ENCODE measurements at regions not wholly inside any gene's neighbourhood (a gene's known extent, or its start where the extent isn't known, plus 50 kb on each side); places are given as distances from the start of the nearest gene placed in this dataset.

DNA sequence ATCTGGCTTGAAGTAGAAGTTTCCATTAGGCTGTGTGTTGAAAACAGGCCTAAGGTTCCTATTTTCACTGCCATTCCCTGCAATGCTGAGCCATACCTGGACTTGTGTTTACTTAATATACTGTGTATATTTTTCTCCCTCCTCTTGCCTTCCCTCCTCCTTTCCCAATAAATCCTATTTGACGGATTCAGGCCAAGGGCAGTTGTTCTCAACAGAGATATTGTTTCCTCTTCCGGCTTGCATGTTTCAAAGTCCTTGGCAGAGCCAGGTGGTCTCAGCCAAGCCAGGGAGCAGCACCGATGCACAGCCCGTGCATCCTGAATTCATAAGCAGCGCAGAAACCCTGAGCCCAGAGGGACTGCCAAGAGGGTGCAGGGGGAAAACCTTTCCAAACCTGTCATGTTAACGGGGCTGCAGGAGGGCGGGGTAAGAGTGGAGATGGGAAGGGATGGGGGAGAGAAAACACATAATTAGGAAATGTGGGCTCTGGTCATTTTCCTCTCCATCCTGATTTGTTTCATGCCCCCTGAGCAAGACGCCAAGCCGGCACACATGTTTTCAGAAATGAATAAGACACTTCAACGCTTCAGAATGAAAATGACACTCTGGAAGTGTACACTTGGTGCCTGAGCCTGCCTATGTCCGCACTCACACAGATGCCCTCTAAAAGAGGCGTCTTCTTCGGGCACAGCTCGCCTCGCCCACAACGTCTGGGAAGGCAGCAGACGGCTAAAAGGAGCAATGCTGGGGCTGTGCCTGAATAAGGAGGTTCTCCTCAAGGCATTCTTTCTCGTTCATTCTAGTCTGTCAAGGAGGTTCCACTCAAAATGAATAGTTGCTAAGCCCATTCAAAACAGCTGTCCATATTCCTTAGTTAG, 149.3 kb upstream of the UBL3 start:
- no peak for DNase-seq (ENCODE audit: low read depth)

DNA sequence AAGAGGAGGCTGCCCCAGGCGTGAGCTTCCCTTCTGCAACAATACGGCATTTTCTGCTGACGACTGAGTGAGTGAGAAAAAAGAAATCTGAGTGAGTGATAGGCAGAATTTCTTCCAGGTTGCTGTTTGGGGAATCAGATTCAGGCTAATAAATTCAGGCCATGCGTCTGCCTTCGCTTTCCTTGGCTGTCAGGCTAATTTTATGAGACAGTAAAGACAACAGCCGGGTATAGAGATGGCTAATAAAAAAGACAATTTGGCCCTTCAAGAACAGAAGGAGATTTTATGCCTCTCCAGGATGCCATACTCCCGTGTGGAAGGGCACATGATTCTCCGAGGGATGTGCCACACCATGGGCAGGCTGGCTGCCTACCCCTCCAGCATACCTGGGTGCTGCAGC, 145.9 kb upstream of the UBL3 start:
- no peak for DNase-seq (ENCODE audit: low read depth)

DNA sequence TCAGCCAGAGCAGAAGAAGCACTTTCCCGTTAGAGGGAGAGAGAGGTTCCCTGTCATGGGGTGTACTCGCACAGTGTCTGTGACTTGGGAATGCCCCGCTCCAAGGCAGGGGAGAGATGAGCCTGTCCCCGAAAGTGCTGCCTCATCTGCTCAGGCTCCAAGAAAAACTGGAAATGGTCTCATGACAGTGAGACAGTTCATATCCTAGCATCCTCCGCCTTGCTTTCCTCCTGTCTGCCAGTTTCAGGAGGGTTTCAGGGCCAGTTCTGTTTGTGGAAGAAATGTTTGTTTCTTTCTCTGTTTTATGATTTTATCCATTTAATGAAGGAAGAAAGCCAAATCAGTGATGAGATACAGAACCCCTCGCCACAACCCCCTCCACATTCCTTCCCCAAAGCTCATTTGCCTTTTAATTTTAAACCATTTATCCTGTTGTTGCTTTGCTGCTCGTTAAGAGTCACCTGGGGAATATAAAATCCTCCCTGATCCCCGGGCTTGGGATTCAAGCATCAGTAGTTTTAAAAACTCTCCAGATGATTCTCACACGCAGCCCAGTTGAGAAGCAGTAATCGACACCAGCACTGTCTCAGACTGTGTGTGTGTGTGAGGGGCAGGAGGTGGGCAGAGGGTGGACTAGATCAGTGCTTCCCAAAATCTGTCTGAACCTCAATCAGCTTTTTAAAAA, 144.6 kb upstream of the UBL3 start:
- no peak for DNase-seq (ENCODE audit: low read depth)

DNA sequence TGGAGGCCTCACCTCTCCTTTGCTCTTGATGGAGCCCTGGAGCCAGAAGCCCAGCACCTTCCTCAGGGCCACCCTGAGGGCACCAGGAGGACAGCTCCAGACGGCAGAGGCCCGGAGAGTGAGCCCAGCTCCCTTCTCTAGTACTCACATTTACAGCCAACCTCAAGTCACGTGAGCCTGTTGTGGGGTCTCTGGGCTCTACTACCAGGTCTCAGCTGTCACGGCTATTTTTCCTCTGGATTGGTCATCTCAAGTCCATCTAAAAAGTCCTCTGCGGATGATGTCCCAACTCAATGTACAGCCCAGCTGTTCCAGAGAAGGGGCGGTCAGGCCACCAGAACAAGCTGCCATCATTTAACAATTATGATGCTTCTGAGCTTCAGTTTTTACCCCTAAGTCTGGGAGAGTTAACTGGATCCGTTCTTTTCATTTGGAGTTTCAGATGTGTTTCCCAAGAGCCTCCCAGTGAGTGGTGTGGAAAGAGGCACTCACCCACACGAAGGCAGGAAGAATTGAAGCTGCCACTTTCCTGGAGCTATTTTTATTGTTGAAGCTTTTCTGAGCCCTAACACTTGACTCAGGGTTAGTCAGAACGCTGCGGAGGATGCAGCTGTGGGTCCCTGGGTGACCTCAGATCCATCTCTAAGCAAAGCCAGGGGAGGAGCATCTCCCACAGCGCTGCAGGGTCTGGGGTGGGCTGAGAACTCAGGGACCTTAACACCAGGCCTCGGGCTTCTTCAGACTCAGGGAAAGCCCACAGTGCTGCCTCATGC, 143.5 kb upstream of the UBL3 start:
- no peak for DNase-seq (ENCODE audit: low read depth)

DNA sequence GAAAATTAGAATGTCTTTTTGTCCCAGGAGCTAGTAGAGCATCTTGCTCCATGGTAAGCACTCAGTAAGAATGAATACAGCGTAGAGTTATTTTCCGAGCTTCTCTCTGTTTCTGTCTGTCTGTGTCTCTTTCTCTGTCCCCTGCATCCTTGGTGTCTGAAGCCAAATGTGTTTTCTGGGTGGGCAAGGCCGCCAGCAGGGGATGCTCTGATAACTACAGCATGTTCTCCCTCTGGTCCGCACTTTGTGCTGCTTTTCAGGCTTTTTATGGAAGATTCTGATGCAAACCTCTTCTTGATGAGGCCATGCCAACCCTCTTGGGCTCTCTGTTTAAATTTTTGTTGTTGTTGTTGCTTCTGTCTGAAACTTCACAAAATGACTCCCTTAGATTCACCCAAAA, 142.8 kb upstream of the UBL3 start:
- DNase-seq (ENCODE audit: low read depth), result no peak

DNA sequence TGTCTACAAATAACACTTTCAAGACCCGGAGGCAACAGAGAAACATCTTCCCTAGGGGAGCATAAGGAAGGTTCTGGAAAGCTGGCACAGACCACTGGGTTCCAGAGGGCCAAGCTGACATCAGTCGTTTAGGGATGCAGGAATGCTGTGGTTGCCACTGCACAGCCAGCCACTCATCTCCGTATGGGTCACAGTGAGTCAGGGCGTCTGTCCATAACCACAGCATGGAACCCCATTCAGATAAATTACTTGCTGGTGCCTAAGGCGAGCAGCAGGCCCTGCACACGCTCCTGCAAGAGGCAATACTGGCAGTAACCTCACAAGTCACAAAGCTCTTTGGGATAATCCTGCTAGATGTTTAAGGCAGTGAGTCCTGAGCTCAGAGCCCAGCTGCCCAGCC, 140.9 kb upstream of the UBL3 start:
- no peak for DNase-seq (ENCODE audit: low read depth)

DNA sequence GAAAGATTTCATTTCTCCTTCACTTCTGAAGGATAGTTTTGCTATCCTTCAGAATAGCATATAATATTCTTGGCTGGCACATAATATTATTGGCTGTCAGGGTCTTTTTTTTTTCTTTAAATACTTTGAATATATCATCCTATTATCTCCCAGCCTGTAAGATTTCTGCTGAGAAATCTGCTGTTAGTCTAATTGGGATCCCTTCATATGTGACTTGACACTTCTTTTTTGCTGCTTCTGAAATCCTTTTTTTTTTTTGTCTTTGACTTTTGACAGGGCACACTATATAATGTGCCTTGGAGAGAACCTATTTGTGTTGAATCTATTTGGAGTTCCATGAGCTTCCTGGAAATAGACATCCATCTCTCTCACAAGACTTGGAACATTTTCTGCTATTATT, 136.9 kb upstream of the UBL3 start:
- no peak for DNase-seq (ENCODE audit: low read depth)

DNA sequence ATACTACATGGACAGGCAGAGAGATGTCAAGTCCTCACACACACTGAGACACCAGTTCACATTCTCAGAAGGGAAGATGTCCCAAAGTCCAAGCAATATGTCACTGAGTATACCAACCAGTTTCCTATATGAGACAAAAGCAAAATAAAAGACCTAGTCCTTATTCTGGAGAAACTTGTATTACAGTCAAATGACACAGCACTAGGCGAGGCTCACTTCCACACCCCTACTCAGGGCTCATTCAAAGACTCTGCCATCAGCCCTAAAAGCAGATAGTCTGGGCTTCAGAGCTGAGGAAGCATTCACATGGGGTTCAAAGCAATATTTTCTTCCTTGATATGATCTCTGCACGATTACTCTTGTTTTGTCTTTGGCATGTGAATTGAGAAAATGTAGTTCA, 129.9 kb upstream of the UBL3 start:
- no peak for DNase-seq (ENCODE audit: low read depth)

DNA sequence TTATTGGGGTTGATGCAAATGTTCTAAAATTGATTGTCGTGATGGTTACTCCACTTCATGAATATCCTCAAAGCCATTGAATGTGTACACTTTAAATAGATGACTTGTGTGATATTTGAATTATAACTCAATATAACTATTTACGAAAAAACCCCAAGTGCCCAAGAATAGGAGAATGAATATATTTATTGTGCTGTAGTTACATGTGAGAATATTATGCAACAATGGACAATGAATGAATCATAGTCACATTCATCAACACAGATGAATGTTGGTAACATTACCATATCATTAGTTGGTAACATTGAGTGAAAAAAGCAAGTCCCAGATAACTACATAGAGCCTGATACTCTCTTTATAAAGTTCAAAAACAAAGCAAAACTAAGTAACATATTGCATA, 127.8 kb upstream of the UBL3 start:
- no peak for DNase-seq (ENCODE audit: low read depth)

DNA sequence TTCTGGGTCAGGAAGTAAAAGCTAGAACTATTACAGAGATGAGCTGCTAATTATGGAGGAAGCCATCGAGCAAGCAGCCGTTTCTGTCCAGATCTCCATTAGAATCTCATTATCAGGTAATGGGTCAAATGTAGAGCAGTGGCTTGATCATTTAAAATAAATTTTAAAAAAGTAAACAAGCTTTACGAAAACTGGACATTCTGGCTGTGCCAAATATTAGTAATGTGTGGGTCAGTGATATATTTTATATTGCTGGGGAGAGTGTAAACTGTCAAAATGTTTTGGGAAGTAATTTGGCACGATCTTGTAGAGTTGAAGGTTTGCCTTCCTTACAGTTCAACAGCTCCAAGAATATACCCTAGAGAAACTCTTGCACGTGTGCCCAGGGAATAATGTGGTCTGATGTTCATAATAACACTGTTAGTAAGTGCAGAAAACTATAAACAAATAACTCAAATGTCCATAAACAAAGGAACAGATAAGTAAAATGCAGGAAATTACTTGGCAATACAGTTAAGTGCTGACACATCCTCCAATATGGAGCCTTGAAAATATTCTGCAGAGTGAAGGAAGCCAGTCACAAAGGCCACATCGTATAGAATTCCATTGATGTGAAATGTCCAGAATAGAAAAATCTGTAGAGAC, 127.2 kb upstream of the UBL3 start:
- no peak for DNase-seq (ENCODE audit: low read depth)

DNA sequence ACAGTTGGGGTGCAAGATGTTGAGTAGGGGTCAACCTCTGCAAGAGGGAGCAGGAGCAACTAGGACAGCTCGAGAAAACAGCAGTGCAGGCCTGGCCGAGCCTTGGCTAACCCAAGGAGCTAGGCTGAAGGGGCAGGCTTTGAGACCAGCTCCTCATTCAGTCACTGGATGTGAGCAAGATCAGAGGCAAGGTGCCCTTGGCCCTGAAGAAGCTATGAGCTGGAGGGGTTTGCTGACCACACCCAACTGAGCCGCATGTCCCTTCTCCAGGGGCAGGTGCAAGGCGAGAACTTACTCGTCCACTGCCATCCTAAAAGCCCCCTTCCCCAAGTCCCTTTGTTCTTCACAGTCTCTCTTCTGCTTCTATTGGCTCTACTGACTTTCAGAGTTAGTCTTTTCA, 126.1 kb upstream of the UBL3 start:
- no peak for DNase-seq (ENCODE audit: low read depth)

DNA sequence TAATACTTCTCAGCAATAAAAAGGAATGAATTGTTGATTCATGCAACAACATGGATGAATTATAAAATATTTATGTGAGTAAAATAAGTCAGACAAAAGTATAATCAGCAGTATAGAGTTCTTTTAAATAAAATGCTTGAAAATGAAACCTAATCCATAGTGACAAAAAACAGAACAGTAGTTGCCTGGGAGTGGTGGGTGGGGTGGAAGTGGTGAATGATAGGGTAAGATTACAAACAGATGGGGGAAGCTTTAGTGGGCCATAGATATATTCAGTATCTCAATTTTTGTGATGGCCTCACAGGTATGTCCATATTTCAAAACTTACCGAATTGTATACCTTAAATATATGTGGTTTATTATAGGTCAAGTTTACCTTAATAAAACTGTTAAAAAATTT, 124.9 kb upstream of the UBL3 start:
- DNase-seq (ENCODE audit: low read depth), result no peak

DNA sequence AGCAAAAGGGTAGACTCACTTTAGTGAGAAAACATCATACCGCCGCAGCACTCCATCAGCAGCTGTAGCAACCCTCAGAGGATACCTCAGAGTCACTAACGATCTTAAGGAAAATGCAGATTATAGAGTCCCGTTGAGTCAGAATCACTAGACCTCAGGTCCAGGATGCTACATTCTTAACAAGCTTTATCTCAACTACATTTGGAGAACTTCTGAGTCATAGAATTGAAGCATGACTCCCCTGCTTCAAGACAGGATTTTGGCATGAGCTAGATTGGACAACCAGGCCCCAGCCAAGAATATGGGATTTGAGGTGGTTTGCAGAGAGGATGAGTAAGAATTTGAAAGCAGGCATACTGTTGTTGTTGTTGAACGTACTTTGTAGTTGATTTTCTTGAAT, 118.9 kb upstream of the UBL3 start:
- no peak for DNase-seq (ENCODE audit: low read depth)

DNA sequence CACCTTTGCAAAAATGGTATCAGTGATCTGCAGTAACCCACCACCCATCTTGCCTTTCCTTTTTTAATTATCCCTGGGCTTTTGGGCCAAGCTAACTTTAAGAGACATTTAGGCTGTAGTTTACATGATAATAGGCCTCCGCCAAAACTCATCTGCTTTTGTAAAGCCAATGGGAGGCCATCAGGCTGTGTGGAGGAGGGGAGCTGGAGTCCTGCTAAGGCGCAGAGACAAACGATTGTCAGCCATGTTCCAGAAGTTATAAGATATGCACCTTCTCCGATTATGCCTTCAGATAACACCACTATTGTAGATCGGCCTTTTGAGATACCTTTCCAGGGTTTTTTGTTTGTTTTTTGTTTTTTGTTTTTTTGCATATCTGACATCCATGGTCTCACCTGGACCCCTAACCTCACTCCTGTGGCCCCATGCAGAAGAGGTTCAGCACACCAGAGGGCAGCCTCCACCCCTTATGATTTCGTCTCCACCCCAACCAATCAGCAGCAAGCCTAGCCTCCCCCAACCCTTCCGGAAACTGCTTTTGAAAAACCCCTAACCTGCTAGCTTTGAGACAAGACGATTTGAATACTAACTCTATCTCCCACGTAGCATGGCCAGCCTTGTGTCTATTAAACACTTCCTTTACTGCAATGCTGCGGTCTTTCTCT, 113.9 kb upstream of the UBL3 start:
- no peak for DNase-seq (ENCODE audit: low read depth)

DNA sequence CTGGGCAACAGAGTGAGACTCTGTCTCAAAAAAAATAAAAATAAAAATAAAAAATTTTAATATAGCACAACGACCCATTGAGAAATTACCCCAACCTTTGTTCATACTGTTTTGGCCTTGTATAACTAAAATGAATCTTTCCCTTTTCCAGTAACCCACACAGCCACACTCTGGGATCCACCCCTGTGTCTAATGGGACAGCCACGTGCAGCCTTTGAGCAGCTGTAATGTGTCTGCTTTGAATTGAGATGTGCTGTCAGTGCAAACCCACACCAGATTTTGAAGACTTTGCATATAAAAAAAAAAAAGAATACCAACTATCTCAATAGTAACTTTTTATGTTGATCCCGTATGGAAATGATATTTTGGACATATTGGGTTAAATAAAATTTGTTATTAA, 112.7 kb upstream of the UBL3 start:
- no peak for DNase-seq (ENCODE audit: low read depth)

DNA sequence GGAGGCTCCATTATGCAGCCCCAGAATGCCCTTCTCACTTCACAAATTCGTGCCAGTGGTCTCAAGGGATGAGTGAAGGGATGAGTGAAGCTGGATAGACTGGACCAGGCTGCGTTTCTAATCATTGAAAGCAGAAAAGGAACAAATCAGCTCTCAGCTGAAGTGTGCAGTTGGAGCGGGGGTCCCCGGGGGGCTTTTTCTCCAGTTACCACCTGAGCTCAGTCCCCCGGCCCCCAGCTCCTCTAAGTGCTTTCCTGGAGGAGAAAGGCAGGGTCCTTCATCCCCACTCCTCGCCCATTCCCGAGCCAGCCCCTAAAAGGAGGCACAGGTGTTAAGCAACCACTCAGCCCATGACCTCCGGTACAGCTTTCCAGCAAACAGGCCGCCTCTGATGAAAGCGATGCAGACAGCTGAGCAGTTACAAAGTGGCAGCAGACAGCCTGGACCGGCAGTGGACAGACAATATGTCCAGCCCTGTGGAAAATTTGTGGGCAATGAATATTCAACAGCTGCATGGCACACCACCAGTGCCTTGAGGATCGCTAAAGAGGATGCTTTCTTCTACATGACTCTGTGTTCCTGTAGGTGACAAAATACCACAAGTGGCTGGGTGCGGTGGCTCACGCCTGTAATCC, 110.7 kb upstream of the UBL3 start:
- no peak for DNase-seq (ENCODE audit: low read depth)

DNA sequence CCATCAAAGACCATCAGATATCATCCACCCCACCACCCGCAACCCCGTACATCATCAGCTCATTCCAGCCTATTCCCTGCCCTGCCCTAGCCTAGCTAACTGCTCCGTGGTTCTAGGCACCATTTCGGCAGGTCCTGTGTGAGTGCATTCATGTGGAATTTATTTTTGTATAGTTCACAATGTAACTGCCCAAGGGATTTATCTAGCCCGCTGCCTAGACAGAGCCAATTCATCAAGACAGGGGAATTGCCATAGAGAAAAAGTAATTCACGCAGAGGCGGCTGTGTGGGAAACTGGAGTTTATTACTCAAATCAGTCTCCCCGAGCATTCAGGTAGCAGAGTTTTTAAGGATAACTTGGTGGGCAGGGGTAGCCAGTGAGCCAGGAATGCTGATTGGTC, 109.2 kb upstream of the UBL3 start:
- DNase-seq (ENCODE audit: low read depth), result no peak

DNA sequence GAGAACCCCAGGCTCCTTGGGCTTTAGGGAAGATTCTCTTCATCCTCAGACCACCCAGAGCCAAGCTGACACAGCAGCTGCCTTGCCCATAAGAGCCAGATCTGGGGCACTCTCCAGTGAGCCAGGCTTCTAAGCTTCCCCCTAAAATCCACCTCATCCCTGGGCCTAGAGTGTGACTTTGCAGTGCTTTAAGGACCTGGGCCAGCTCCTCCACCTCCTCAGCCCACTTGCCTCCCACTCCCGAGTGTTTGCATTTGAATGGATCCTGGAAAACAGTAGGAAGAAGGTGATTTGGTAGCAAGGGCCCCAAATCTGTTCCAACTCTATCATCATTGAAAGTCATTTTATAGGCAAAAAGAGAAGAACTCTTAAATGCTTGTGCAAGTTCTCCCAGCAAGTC, 108.7 kb upstream of the UBL3 start:
- DNase-seq (ENCODE audit: low read depth), result no peak

DNA sequence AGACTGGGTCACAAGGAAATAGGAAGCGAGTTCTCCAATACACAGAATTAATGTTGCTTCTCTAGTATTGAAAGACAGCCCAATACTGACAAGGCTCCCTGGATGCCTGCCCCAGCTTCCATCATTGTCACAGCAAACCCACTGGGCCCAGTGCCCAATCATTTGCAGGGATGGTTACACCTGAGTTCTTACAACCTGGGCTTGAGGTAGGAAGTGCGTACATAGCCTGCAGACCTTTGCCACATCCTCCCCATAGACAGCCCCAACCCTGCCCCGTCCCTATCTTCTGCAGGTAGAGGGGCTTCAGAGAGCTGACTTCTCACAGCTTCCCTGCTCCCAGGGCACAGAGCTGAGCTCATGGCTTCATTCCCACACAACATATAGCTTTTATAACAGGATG, 108.1 kb upstream of the UBL3 start:
- no peak for DNase-seq (ENCODE audit: low read depth)

DNA sequence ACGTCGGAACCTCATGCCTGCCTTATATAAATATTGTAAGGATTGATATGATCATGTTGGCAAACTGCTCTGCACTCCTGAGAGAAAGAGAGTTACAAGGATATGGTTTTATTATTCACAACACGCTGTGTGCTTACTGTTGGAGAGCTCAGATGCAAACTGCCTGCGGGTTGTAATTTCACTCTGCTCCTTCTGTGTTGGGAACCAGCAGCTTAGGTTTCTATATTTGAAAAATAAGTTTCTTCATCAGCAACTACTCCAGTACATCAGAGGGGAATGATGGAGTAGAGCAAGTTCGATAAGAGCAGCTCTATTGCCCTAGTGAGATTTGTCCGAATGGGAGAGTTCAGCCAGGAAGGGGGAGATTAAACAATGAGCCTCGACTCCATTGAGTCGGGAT, 106.9 kb upstream of the UBL3 start:
- DNase-seq (ENCODE audit: low read depth), result no peak

DNA sequence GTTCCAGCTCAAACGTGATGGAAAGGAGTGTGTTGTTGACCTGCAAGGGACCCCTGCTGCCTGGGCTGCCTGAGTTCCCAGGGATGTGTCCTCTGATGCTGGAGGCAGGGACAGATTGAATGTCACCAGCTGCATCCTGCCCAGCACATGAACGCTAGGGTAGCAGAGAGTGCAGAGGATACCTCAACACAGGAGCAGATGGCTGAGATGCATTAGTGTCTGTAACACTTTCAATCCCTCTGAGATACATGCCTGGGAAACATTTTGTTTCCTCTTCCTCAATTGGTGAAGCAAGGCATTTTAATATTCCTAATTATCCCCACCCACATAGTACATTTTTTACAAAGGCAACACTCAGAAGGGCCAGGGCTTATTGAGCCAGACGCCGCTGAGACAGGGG, 106.4 kb upstream of the UBL3 start:
- no peak for DNase-seq (ENCODE audit: low read depth)
